ENCODE measurements at regions not wholly inside any gene's neighbourhood (a gene's known extent, or its start where the extent isn't known, plus 50 kb on each side); places are given as distances from the start of the nearest gene placed in this dataset.

DNA sequence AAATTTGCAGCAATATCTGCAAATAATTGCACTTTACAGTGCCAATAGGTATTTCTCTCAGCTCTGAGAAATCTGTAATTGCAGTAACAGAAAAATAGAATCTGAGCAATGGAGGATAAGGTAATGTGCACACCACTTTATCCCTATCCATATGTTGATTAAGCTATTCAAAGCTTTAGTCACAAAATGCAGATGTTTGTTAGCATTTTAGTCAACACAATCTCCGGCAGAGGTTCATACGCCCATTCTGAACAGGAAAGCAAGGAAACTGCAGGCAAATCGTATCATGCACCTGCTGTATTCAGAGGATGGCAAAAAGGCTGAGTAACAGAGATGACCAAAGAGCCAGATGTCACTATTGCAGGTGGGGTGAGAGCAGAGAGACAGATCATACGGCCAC lies 566.2 kb upstream of the CDH2 start:
- no peak for ATAC-seq (ENCODE audit: insufficient read depth, low FRiP score)
- DNase-seq, result no peak
- TF ChIP-seq, protein P1, sequence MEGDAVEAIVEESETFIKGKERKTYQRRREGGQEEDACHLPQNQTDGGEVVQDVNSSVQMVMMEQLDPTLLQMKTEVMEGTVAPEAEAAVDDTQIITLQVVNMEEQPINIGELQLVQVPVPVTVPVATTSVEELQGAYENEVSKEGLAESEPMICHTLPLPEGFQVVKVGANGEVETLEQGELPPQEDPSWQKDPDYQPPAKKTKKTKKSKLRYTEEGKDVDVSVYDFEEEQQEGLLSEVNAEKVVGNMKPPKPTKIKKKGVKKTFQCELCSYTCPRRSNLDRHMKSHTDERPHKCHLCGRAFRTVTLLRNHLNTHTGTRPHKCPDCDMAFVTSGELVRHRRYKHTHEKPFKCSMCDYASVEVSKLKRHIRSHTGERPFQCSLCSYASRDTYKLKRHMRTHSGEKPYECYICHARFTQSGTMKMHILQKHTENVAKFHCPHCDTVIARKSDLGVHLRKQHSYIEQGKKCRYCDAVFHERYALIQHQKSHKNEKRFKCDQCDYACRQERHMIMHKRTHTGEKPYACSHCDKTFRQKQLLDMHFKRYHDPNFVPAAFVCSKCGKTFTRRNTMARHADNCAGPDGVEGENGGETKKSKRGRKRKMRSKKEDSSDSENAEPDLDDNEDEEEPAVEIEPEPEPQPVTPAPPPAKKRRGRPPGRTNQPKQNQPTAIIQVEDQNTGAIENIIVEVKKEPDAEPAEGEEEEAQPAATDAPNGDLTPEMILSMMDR (IDR thresholded peaks at IDR 0.05; ENCODE audit: control extremely low read depth, extremely low read depth), result no peak
- H3K27ac ChIP-seq (ENCODE audit: low read depth in 1 of 2, low read length in 1 of 2), result no peak overlapping the region
- no peak overlapping the region for H3K9ac ChIP-seq (ENCODE audit: insufficient read depth in 1 of 2, low read length in 2 of 2)
- WGBS, 2 donors, result 84 to 91% methylated on average over 4 of the region's 4 CpGs
- H3K4me1 ChIP-seq (ENCODE audit: control insufficient read depth in 5 of 5, insufficient read depth in 5 of 5, low read length in 5 of 5), result no peaks in the 10 kb centered on the region
- no peaks in the 10 kb centered on the region for H3K27me3 ChIP-seq (ENCODE audit: control insufficient read depth in 3 of 3, insufficient read depth in 3 of 3, low read length in 2 of 3)
- H3K9me3 ChIP-seq (ENCODE audit: control insufficient read depth in 4 of 4, insufficient read depth in 3 of 4, low read length in 3 of 4), result peaks cover 0 to 4% (median under 1%) of the 10 kb centered on the region in 4 donors
- no peak overlapping the region for H3K4me3 ChIP-seq
- H3K36me3 ChIP-seq (ENCODE audit: control insufficient read depth in 4 of 4, insufficient read depth in 4 of 4, low read length in 4 of 4), result no peaks in the 10 kb centered on the region

DNA sequence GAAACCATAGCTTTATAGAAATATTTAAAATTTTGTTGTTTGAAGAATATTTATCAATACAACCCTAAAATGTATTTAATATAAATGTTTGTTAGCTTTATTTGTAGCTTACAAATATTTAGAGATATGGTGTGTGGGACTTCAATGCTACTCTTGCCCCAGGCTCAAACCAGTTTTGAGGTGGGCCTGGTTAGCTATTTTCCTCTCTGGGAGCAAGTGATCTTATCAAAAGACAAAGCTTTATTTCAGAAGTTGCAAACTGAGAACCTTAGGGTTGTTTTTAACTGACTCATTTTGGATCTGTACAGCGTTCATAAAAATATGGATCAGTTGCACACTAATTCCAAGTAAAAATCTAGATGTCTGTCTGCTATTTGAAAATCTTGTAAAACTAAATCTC lies 563.6 kb upstream of the CDH2 start:
- Histone ChIP-seq H3K27ac (ENCODE audit: low read depth in 1 of 2, low read length in 1 of 2) (no peak overlapping the region), H3K27me3 (ENCODE audit: control insufficient read depth in 3 of 3, insufficient read depth in 3 of 3, low read length in 2 of 3) (no peaks in the 10 kb centered on the region), H3K36me3 (ENCODE audit: control insufficient read depth in 4 of 4, insufficient read depth in 4 of 4, low read length in 4 of 4) (no peaks in the 10 kb centered on the region), H3K4me3 (no peak overlapping the region), H3K9me3 (ENCODE audit: control insufficient read depth in 4 of 4, insufficient read depth in 3 of 4, low read length in 3 of 4) (peaks cover 0 to 2% (median 0%) of the 10 kb centered on the region in 4 donors), H3K4me1 (ENCODE audit: control insufficient read depth in 5 of 5, insufficient read depth in 5 of 5, low read length in 5 of 5) (no peaks in the 10 kb centered on the region), H3K9ac (ENCODE audit: insufficient read depth in 1 of 2, low read length in 2 of 2) (no peak overlapping the region)
- no peak for ATAC-seq (ENCODE audit: insufficient read depth, low FRiP score)
- TF ChIP-seq, protein P1 (IDR thresholded peaks at IDR 0.05; ENCODE audit: control extremely low read depth, extremely low read depth), result no peak
- 88 to 94% methylated on average over 1 of the region's 1 CpG for WGBS, 2 donors
- DNase-seq, result no peak

DNA sequence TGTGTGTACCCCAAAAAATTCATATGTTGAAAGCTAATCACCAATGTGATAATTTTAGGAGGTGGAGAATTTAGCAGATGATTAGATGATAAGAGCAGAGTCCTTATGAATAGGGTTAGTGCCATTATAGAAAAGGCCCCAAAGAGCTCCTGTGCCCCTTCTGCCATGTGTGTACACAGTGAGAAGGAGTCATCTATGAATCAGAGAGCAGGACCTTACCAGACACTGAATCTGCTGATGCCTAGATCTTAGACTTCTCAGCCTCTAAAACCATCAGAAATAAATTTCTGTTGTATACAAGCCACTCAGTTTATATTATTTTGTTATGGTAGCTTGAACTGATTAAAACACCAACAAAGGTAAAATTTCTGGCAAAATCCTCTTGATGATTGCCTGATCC lies 560.0 kb upstream of the CDH2 start:
- no peaks in the 10 kb centered on the region for H3K36me3 ChIP-seq (ENCODE audit: control insufficient read depth in 4 of 4, insufficient read depth in 4 of 4, low read length in 4 of 4)
- ATAC-seq (ENCODE audit: insufficient read depth, low FRiP score), result no peak
- TF ChIP-seq, protein P1 (IDR thresholded peaks at IDR 0.05; ENCODE audit: control extremely low read depth, extremely low read depth), result no peak
- peaks cover 0 to 2% (median 0%) of the 10 kb centered on the region in 4 donors for H3K9me3 ChIP-seq (ENCODE audit: control insufficient read depth in 4 of 4, insufficient read depth in 3 of 4, low read length in 3 of 4)
- no peak overlapping the region for H3K4me3 ChIP-seq
- H3K27me3 ChIP-seq (ENCODE audit: control insufficient read depth in 3 of 3, insufficient read depth in 3 of 3, low read length in 2 of 3), result no peaks in the 10 kb centered on the region
- H3K9ac ChIP-seq (ENCODE audit: insufficient read depth in 1 of 2, low read length in 2 of 2), result no peak overlapping the region
- no peaks in the 10 kb centered on the region for H3K4me1 ChIP-seq (ENCODE audit: control insufficient read depth in 5 of 5, insufficient read depth in 5 of 5, low read length in 5 of 5)
- DNase-seq, result no peak
- no peak overlapping the region for H3K27ac ChIP-seq (ENCODE audit: low read depth in 1 of 2, low read length in 1 of 2)

DNA sequence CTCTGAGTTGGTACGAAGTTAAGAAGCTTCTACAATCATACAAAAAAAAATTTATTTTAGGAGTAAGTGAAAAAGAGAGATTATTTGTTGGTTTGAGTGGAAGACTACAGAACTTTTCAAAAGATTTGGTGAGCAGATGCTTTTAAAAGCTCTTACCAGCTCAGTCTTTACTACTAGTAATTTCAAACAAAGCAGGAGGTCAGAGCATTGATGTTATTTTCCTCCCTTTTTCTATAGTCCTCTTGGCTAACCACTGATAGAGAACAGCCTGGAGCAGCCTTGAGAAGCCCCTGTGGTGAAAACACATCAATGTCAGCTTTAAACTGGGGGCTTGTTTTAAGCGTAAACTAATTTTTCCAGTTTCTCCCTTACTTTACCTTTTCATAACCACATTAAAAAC lies 559.3 kb upstream of the CDH2 start:
- H3K27ac ChIP-seq (ENCODE audit: low read depth in 1 of 2, low read length in 1 of 2), result no peak overlapping the region
- WGBS, 2 donors, result 87 to 92% methylated on average over 2 of the region's 2 CpGs
- no peak for DNase-seq

More for the DNA sequence above, 559.3 kb upstream of the CDH2 start:
- ATAC-seq (ENCODE audit: insufficient read depth, low FRiP score), result no peak
- TF ChIP-seq, protein P1 (IDR thresholded peaks at IDR 0.05; ENCODE audit: control extremely low read depth, extremely low read depth), result no peak
- H3K9ac ChIP-seq (ENCODE audit: insufficient read depth in 1 of 2, low read length in 2 of 2), result no peak overlapping the region
- peaks cover 0 to 2% (median 0%) of the 10 kb centered on the region in 4 donors for H3K9me3 ChIP-seq (ENCODE audit: control insufficient read depth in 4 of 4, insufficient read depth in 3 of 4, low read length in 3 of 4)
- no peaks in the 10 kb centered on the region for H3K27me3 ChIP-seq (ENCODE audit: control insufficient read depth in 3 of 3, insufficient read depth in 3 of 3, low read length in 2 of 3)
- H3K4me1 ChIP-seq (ENCODE audit: control insufficient read depth in 5 of 5, insufficient read depth in 5 of 5, low read length in 5 of 5), result no peaks in the 10 kb centered on the region
- no peak overlapping the region for H3K4me3 ChIP-seq
- H3K36me3 ChIP-seq (ENCODE audit: control insufficient read depth in 4 of 4, insufficient read depth in 4 of 4, low read length in 4 of 4), result no peaks in the 10 kb centered on the region

Data from lung (tissue), 11 donors.